Activated T-cell treated with anti-CD3 and anti-CD28 coated beads for 24 hours (primary cell): ENCODE measurements at regions not wholly inside any gene's neighbourhood (a gene's known extent, or its start where the extent isn't known, plus 50 kb on each side); places are given as distances from the start of the nearest gene placed in this dataset.
"Not testable (repeated sequence)": the region's sequence is repeated elsewhere in the genome, so short reads cannot be mapped to it uniquely, and the experiment has no call there.

ENCODE experiments used
- DNase-seq: peaks from one replicate; pipeline ENCODE4 v3.0.0-alpha.2; 2020; ENCODE audit warnings: low read depth

GRCh38 chr17:68780596-68780995 lies 174.6 kb downstream of the ABCA8 start:
- DNase-seq, result no peak

DNA sequence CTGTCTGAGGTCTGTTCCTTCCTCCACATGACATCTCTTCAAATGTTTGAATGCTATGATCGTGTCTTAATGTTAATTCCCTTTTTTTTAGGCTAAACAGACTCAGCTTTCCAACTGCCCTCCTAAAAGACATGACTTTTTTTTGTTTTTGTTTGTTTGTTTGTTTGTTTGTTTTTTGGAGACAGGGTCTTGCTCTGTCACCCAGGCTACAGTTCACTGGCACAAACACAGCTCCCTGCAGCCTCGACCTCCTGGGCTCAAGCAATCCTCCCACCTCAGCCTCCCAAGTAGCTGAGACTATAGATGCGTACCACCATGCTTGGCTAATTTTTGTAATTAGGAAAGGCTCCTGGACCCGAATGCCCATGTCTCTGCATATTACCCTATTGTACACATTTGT lies 176.5 kb downstream of the ABCA8 start:
- DNase-seq, result no peak

GRCh38 chr17:68777856-68778694 lies 176.9 kb upstream of the FAM20A start:
- no peak for DNase-seq

DNA sequence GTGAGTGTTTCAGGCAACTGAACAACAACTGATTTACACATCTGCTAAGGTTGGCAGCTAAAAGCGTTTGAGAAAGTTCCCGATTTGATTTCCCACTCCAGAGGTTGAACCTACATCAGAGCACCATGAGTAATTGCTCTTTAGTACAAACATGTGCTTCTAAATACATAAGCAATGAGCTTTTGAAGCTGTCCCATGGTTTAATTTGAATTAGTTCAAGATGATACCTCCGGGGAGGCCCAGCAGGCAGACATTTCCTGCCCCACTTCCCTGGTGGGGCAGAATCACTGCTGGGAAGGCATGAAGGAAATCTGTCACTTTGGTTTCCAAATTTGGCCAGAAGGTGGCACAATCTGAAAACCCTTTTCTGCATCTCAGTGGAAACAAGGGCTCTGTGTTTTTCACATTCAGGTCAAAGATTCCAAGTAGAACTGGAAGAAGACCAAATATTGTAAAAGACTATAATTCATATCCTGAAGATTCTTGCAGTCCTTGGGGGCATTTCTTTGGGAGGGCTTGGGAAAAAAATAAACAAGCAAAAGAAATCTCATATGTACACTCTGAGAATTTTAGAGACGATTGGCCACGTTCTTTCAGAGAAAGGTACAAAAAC lies 176.2 kb upstream of the FAM20A start:
- no peak for DNase-seq

DNA sequence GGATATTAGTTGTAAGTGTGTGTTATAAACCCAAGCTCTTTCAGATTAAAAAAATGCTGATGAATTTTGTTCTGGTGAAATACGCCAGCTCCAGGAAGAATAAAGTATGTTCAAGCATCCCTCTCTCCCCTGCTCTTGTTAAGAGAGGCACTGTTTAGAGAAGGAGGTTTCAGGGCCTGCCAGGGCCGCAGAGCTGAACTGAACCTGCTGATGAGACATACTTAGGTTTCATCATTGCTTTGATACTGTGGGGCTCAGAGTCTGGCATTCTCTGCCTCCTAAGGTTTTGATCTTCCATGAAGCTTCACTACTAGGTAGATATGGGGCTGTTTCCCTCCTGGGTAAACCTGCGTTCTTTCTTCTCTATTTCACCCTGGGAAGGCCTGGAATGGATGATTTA lies 175.3 kb upstream of the FAM20A start:
- no peak for DNase-seq

DNA sequence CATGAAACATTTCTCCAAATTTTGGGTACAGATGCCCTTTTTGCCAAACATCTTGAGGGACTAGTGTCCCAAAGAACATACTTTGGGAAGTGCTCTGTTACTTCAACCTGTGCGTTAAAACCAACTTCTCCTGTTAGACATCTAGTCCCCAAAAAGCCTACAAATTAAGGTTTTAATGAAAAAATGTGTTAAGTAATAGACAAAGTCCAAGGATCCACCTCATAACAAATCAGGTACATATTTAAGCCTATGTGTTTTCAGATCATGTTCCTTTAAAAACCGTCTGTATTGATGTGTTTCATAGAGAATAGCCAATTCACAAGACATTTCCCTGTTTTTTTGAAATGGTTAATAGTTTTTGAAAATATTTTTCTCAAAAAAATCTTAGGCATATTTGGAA lies 174.8 kb upstream of the FAM20A start:
- DNase-seq, result no peak

DNA sequence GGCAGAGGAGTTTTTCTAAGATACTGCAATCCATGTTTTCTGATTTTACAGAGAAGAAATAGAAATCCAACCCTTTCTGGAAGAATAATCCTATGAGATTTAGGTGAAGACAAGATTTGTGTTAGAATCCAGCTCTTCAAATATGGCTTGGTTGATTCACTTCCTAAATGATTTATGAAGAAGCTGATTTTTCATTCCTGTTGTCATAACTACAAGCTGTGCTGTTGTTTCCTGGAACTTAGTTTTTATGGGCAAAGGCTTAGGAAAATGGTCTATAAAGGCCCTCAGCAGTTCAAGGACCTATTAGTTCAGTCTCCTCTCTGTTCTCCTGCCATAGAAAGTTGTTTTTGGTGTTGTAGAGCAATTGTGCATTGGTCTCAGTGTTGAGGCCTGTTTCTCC lies 174.2 kb upstream of the FAM20A start:
- no peak for DNase-seq

DNA sequence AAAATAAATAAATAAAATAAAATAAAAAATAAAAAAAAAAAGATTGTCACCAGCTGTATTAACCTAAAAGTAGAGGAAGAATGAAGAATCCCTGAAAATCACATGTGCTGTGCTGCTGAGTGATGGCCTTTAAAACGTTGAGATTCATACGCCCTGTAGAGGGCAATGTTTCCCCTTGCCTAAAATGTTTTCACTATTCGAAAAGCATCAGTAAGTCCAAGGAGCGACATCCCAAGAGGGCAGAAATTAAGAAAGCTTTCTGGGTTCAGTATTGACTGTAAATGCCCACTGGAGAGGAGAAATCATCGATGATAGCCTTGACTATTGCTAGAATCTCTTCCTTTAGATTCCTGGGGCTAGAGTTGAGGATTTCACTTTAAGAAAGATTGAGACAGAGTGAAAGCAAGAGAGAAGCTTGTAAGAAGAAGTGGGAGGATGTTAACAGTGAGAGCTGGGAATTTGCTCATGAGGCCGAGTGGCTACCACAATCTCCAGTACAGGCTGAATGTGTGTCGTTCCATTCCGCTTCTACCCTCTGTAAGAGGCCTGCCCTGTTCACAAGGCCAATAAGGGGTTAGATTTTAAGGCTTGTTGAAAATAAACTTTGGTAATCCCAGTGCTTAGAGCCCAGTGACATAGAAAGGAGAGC lies 170.8 kb upstream of the FAM20A start:
- DNase-seq, result no peak

DNA sequence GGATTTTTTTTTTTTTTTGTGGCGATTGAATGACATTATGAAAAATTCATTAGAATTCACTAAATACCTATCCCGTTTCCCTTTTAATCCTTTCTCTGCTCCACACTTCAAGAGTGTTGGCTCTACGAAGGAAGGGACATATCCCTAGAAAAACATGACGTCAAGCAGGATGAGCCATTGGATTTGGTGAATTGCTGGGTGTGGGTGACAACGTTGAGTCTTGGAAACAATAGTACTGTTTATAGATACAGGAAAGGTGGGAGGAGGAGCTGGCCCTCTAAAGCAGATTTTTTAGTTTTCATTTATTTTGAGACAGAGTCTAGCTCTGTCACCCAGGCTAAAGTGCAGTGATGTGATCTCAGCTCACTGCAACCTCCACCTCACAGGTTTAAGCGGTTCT lies 167.6 kb upstream of the FAM20A start:
- DNase-seq, result no peak

- DNase-seq, result no peak
Observed at GRCh38 chr17:68766640-68767039, 165.5 kb upstream of the FAM20A start.

DNA sequence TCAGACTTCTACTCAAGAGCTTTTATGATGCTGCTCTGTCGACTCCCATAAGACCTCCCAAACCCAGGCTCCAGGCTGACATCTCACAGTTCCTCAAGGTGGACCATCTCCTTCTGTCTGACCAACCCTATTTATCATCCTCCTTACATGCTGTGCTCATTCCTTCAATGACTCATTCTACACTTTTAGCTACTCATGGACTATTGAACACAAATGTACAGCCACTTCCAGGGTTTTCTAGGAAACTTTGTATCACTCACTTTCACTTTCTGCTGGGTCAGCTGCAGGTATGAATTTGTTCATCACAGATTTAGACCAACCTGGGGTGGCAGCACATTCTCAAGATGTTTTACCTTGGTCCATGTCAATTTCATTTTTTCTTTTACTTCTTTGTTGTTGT lies 162.4 kb upstream of the FAM20A start:
- no peak for DNase-seq

DNA sequence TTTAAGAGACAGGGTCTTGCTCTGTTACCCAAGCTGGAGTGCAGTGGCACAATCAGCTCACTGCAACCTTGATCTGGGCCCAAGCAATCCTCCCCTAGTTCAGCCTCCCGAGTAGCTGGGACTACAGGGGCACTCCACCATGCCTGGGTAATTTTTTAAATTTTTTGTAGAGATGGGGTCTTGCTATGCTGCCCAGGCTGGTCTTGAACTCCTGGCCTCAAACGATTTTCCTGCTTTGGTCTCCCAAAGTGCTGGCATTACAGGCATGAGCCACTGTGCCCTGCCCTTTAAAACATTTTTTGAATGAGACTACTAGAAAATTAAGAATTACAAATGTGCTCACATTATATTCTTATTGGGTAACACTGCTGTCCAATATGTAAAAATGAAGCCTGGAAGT lies 161.7 kb upstream of the FAM20A start:
- DNase-seq, result no peak

DNA sequence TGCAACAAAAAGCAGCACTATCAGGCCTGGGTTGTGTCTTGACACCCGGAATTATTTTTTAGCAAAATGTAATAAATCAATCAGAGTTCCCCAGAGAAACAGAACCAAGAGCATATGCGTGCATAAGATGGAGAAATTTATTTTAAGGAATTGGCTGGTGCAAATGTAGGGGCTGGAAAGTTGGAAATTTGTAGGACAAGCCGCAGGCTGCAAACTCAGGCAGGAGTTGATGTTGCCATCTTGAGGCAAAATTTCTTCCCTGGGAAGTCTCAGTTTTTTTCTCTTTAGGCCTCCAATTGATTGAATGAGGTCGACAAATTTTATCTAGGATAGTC lies 158.9 kb upstream of the FAM20A start:
- DNase-seq, result no peak

GRCh38 chr17:68759343-68760140 lies 158.4 kb upstream of the FAM20A start:
- DNase-seq, result peak; percentile 36

GRCh38 chr17:68759002-68759342 lies 157.8 kb upstream of the FAM20A start:
- no peak for DNase-seq

DNA sequence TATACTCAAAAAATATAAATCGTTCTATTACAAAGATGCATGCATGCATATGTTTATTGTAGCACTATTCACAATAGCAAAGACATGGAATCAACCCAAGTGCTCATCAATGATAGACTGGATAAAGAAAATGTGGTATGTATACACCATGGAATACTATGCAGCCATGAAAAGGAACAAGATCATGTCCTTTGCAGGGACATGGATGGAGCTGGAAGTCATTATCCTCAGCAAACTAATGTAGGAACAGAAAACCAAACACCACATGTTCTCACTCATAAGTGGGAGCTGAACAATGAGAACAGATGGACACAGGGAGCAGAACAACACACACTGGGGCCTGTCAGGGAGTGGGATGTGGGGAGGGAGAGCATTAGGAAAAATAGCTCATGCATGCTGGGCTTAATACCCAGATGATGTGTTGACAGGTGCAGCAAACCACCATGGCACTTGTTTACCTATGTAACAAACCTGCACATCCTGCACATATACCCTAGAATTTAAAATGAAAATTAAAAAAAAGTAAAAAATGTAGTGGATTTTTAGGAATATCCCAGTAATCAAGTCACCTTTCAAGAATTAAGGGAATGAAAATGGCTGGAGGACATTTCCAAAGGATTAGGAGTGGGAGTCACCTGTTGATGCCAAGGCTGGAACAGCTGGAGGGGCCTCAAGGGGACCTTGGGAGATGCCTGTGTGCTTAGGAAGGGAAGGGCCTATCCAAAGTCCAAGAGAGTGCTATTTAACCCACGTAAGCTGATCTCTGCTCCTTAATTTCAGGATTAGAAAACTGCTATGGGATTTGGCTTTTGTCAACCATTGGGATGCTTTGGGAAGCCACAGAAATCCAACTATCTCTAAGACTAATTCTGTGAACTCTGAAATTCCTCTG lies 156.9 kb upstream of the FAM20A start:
- DNase-seq, result not testable (repeated sequence)

GRCh38 chr17:68753985-68754769 lies 153.0 kb upstream of the FAM20A start:
- no peak for DNase-seq

- DNase-seq, result no peak
Observed at GRCh38 chr17:68750208-68750562, 149.0 kb upstream of the FAM20A start.

DNA sequence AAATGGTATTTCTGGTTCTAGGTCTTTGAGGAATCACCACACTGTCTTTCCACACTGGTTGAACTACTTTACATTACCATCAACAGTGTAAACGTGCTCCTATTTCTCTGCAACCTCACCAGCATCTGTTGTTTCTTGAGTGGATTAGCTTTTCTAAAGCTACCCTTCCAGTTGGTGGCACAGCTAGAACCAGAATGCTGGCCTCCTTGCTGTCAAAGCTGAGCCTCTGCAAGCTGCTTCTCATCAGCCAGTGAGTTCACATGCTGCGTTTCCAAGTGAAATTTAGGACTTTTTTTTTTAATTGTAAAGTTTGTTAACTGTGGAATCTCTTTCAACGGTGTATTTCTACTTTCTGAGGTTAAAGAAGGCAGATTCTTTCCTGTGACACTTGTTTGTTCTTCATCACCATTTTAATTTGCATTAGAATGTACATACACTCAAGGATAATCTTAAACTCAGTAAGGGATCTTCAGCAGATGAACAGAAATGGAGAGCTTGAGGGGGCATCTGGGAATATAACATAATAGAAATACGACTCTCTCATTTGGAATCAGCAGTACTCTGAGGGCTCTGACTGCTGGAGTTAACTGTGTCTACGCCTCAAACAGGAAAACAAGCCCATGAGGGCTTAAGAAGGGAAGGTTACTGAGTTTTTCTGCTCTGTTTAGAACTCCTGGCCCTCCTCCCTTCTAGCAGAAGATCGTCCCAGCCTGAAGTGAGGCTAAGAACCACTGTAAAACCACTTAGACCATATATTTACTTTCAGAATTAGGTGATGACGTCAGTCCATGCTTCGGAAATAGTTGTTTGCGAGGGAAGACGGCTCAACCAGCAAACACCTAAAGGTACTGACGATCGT lies 148.4 kb upstream of the FAM20A start:
- DNase-seq, result no peak

- DNase-seq, result no peak
Observed at GRCh38 chr17:68748381-68748780, 147.2 kb upstream of the FAM20A start.
